ENCODE measurements at regions not wholly inside any gene's neighbourhood (a gene's known extent, or its start where the extent isn't known, plus 50 kb on each side); places are given as distances from the start of the nearest gene placed in this dataset.

DNA sequence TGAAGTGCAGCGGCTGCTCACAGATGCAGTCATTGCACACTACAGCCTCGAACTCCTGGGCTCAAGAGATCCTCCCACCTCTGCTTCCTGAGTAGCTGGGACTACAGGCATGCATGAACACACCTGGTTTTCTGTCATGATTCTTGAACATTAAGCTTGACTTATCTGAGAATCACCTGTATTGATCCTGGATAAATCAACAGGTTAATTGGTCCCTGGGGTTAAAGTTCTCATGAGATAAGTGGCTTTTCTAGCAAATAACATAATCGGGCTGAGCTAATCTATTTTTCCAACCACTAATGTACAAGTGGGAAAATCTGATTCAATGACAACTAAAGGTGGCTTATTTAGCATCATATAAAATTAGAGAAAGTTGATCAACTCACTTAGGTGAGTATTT lies 56.0 kb upstream of the LRAT start:
- no peak for DNase-seq (ENCODE audit: low read depth in 1 of 2, low spot score in 1 of 2)
- POLR2A ChIA-PET, result no interaction called here
- FAIRE-seq, result no peak
- ATAC-seq, result no peak
- H3K4me1 ChIP-seq, result no peaks in the 10 kb centered on the region
- no peak overlapping the region for H3K4me3 ChIP-seq
- 8% methylated on average over 3 of the region's 3 CpGs for WGBS (ENCODE audit: missing lambda C conversion rate)
- TF ChIP-seq, protein P1, sequence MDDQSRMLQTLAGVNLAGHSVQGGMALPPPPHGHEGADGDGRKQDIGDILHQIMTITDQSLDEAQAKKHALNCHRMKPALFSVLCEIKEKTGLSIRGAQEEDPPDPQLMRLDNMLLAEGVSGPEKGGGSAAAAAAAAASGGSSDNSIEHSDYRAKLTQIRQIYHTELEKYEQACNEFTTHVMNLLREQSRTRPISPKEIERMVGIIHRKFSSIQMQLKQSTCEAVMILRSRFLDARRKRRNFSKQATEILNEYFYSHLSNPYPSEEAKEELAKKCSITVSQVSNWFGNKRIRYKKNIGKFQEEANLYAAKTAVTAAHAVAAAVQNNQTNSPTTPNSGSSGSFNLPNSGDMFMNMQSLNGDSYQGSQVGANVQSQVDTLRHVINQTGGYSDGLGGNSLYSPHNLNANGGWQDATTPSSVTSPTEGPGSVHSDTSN (IDR thresholded peaks at IDR 0.05), result no peak
- H3K27ac ChIP-seq, result no peak overlapping the region
- no peaks in the 10 kb centered on the region for H3K9me3 ChIP-seq
- CTCF ChIA-PET, result no interaction called here
- H3K4me2 ChIP-seq, result no peak overlapping the region

GRCh38 chr4:154691229-154691628 lies 52.6 kb upstream of the LRAT start:
- H3K4me3 ChIP-seq, result no peak overlapping the region
- no peaks in the 10 kb centered on the region for H3K4me1 ChIP-seq
- 25% methylated on average over 2 of the region's 2 CpGs for WGBS (ENCODE audit: missing lambda C conversion rate)
- TF ChIP-seq, protein P2, sequence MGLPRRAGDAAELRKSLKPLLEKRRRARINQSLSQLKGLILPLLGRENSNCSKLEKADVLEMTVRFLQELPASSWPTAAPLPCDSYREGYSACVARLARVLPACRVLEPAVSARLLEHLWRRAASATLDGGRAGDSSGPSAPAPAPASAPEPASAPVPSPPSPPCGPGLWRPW (IDR thresholded peaks at IDR 0.05), result no peak
- TF ChIP-seq HDAC2 (IDR thresholded peaks at IDR 0.05) (no peak), HOXB5 (CRISPR knock-in tag; IDR thresholded peaks at IDR 0.05) (no peak), MYC (IDR thresholded peaks at IDR 0.05; ENCODE audit: borderline replicate concordance, low read length) (no peak), ZC3H11A (IDR thresholded peaks at IDR 0.05) (no peak), HMGXB4 (CRISPR knock-in tag; IDR thresholded peaks at IDR 0.05; ENCODE audit: borderline replicate concordance) (no peak), SREBF2 (IDR thresholded peaks at IDR 0.05) (no peak), NR3C1 (IDR thresholded peaks at IDR 0.05) (no peak), RARB (CRISPR knock-in tag; IDR thresholded peaks at IDR 0.05) (no peak), HOXB13 (CRISPR knock-in tag; IDR thresholded peaks at IDR 0.05; ENCODE audit: low read depth) (no peak), MAZ (IDR thresholded peaks at IDR 0.05; ENCODE audit: borderline replicate concordance, low read depth, low read length) (no peak), MAFK (IDR thresholded peaks at IDR 0.05; ENCODE audit: partially characterized antibody) (no peak), ZNF302 (CRISPR knock-in tag; IDR thresholded peaks at IDR 0.05) (no peak), FOSL2 (IDR thresholded peaks at IDR 0.05) (no peak), FOSL2 (CRISPR knock-in tag; IDR thresholded peaks at IDR 0.05) (no peak), FOSB (CRISPR knock-in tag; IDR thresholded peaks at IDR 0.05) (no peak), BHLHE40 (IDR thresholded peaks at IDR 0.05; ENCODE audit: low read depth, low read length) (no peak), POLR2A (IDR thresholded peaks at IDR 0.05; ENCODE audit: low read length) (no peak)
- TF ChIP-seq, protein P3, sequence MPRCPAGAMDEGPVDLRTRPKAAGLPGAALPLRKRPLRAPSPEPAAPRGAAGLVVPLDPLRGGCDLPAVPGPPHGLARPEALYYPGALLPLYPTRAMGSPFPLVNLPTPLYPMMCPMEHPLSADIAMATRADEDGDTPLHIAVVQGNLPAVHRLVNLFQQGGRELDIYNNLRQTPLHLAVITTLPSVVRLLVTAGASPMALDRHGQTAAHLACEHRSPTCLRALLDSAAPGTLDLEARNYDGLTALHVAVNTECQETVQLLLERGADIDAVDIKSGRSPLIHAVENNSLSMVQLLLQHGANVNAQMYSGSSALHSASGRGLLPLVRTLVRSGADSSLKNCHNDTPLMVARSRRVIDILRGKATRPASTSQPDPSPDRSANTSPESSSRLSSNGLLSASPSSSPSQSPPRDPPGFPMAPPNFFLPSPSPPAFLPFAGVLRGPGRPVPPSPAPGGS (IDR thresholded peaks at IDR 0.05), result no peak
- ATAC-seq (no peak), FAIRE-seq (no peak), DNase-seq (ENCODE audit: low read depth in 1 of 2, low spot score in 1 of 2) (no peak)
- CTCF ChIA-PET, result no interaction called here
- POLR2A ChIA-PET, result no interaction called here
- H3K27ac ChIP-seq, result no peak overlapping the region
- H3K4me2 ChIP-seq, result no peak overlapping the region
- no peaks in the 10 kb centered on the region for H3K9me3 ChIP-seq

- DNase-seq (ENCODE audit: low read depth in 1 of 2, low spot score in 1 of 2) (no peak), ATAC-seq (no peak), FAIRE-seq (no peak)
- H3K4me1 ChIP-seq, result no peaks in the 10 kb centered on the region
- WGBS (ENCODE audit: missing lambda C conversion rate), result 43% methylated on average over 3 of the region's 3 CpGs
- POLR2A ChIA-PET, result no interaction called here
- CTCF ChIA-PET, result no interaction called here
- no peak overlapping the region for H3K4me2 ChIP-seq
- no peak overlapping the region for H3K4me3 ChIP-seq
- no peak overlapping the region for H3K27ac ChIP-seq
- H3K9me3 ChIP-seq, result no peaks in the 10 kb centered on the region
- TF ChIP-seq ESRRA (IDR thresholded peaks at IDR 0.05; ENCODE audit: borderline replicate concordance, low read length) (no peak), RFX5 (IDR thresholded peaks at IDR 0.05) (no peak), TP53 (CRISPR knock-in tag; IDR thresholded peaks at IDR 0.05) (no peak), ZSCAN20 (CRISPR knock-in tag; IDR thresholded peaks at IDR 0.05) (no peak), GATA3 (IDR thresholded peaks at IDR 0.05; ENCODE audit: borderline replicate concordance) (no peak), KDM1A (IDR thresholded peaks at IDR 0.05; ENCODE audit: low read depth) (no peak), NPAS2 (CRISPR knock-in tag; IDR thresholded peaks at IDR 0.05; ENCODE audit: borderline replicate concordance) (no peak), CHD4 (IDR thresholded peaks at IDR 0.05; ENCODE audit: borderline replicate concordance) (no peak), RARB (CRISPR knock-in tag; IDR thresholded peaks at IDR 0.05) (no peak), MYC (IDR thresholded peaks at IDR 0.05; ENCODE audit: borderline replicate concordance, low read length) (no peak), SMC3 (IDR thresholded peaks at IDR 0.05) (no peak), PHF8 (IDR thresholded peaks at IDR 0.05; ENCODE audit: borderline replicate concordance, low read depth) (no peak)
- TF ChIP-seq, protein P4, sequence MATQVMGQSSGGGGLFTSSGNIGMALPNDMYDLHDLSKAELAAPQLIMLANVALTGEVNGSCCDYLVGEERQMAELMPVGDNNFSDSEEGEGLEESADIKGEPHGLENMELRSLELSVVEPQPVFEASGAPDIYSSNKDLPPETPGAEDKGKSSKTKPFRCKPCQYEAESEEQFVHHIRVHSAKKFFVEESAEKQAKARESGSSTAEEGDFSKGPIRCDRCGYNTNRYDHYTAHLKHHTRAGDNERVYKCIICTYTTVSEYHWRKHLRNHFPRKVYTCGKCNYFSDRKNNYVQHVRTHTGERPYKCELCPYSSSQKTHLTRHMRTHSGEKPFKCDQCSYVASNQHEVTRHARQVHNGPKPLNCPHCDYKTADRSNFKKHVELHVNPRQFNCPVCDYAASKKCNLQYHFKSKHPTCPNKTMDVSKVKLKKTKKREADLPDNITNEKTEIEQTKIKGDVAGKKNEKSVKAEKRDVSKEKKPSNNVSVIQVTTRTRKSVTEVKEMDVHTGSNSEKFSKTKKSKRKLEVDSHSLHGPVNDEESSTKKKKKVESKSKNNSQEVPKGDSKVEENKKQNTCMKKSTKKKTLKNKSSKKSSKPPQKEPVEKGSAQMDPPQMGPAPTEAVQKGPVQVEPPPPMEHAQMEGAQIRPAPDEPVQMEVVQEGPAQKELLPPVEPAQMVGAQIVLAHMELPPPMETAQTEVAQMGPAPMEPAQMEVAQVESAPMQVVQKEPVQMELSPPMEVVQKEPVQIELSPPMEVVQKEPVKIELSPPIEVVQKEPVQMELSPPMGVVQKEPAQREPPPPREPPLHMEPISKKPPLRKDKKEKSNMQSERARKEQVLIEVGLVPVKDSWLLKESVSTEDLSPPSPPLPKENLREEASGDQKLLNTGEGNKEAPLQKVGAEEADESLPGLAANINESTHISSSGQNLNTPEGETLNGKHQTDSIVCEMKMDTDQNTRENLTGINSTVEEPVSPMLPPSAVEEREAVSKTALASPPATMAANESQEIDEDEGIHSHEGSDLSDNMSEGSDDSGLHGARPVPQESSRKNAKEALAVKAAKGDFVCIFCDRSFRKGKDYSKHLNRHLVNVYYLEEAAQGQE (IDR thresholded peaks at IDR 0.05), result no peak
Measured at GRCh38 chr4:154692304-154692818, 51.4 kb upstream of the LRAT start.

All from A549 (cell line).